HG02623 (cell line): ENCODE measurements at regions not wholly inside any gene's neighbourhood (a gene's known extent, or its start where the extent isn't known, plus 50 kb on each side); places are given as distances from the start of the nearest gene placed in this dataset.
A peak's percentile ranks its signal among the peaks of the same experiment; 100 is the strongest.

Experiments
- ATAC-seq: cut with Tn5 transposase; IDR thresholded peaks from one replicate; pipeline ENCODE4 v1.9.1; 2021; ENCODE audit warnings: moderate library complexity; ENCODE audit not compliant: unreplicated experiment

DNA sequence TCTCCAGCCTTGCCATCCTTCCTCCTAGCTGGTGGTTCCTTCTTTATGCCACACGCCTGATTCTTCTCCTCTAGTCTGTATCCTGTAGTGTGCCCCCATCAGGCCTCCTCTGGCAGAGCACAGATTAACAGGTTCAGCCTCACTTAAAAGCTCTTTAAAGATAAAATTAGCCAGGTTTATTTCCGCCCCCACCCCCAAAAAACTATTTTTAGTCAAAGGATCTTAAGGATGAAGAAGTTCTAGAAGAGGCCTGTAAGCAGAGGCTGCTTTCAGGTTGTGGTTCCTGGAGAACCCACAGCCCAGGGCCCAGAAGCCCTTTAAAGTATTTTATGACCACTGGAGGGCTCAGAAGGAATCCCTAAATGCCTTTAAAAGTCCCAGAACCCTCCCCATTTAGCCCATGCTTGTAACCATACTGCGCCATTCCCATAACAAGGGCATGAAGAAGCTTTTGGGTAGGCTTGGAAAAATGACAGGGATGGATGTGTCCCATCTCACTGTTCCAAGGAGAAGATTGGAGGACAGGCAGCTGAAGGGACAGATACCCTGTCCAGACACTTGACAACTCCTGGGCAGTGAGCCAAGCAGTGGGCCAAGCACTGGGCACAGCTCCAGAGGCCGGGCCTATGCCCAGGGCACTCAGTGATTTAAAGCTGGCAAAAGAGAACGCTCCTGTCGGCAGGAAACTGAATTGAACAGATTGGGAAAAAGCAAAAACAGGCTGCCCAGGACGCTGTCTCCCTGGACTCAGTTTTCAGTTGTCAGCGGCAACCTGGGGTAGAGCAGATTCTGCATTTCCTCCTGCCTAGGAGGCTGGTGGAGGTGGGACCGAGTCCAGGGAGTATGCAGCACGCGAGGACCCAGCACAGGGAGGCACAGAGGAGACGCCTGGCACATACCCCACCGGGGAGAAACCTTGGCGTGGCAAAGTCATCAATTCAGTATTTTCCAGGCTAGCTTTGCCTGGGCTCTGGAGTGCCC lies 106.3 kb upstream of the SSBP2 start:
- ATAC-seq, result no peak

- no peak for ATAC-seq
Observed at GRCh38 chr5:81855591-81855990, 104.7 kb upstream of the SSBP2 start.

GRCh38 chr5:81854915-81855314 lies 104.0 kb upstream of the SSBP2 start:
- no peak for ATAC-seq

DNA sequence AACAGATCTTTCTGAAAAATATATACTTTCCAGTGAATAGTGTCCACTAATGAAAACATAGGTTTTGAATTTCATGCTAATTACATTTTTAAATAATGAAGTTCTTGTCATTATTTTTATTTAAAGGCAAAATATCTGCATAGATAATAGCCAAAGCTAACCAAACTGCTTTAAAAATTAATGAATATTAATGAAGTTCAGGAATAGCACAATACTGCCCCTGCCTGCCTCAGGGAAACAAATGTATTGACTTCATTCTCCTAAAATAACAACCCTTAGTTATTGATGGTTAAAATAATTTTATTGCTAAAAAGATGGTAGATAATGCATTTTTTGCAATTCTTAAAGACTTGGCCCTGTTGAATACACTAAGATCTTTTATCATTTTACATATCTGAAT lies 103.6 kb upstream of the SSBP2 start:
- ATAC-seq, result no peak

- ATAC-seq, result no peak
Observed at GRCh38 chr5:81853030-81853357, 102.1 kb upstream of the SSBP2 start.

DNA sequence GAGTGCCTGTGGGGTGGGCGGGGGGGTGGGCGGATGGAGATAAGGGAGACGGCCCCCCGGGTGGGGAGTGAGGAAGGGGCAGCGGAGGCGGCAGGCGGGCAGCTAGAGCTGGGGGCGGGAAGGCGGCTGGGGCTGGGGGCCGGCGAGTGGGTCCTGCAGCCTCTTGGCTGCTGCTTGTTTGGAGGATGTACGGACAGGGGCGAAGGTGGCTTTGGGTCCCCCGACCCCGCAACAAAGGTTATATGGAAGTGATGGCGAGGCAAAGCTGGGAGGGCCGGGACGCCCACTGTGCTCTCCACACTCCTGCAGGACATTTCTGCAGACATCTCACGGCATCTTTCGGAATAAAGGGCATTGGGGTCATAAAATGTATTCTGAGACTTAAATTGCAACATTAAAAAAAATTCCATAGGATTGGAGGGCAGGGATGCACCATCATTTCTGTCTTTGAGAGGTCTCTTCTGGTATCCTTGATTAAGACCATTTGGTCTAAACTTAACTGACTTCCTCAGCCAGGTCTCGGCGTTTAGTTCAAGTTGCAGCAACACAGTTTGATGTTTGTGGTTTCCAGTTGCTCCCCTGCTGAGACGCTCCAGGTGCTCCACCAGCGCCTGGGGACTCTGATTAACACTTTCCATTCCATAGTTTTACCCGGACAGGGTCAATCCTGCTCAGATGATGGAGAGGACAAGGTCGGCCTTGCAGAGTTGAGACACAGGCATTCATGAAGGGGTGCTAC lies 101.6 kb upstream of the SSBP2 start:
- ATAC-seq, result no peak

GRCh38 chr5:81851481-81852178 lies 100.7 kb upstream of the SSBP2 start:
- peak; percentile 87 for ATAC-seq

GRCh38 chr5:81850501-81851357 lies 99.8 kb upstream of the SSBP2 start:
- no peak for ATAC-seq

DNA sequence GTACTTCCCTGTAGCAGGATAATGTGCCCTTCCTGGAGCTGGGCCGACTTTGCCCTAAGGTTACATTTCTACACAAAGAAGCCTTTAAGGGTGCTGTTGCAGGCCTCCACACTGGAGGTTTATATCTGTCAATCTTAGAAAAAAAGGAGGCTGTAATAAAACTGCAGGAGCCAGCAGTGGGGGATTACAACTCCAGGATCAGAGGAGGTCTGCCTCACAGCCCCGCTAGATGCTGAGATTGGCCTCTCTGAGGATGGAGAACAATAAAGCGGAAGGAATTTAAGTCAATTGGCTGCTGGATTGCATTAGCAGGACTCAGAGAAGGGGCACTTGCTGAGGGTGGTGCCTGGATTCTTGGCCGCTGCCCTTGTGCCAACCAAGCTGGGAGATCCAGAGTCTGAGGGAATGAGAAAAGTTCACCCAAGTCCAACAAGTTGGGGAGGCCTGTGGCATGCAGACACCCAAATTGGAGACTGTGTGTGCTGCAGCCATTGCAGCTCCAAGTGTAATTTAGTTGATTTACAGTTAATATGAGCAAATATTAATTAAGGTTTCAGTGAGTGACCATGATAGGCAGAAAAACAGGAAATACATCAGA lies 99.0 kb upstream of the SSBP2 start:
- ATAC-seq, result no peak

GRCh38 chr5:81848362-81848880 lies 97.5 kb upstream of the SSBP2 start:
- ATAC-seq, result no peak

GRCh38 chr5:81846301-81846700 lies 95.4 kb upstream of the SSBP2 start:
- ATAC-seq, result no peak

- ATAC-seq, result no peak
Observed at GRCh38 chr5:81843845-81844244, 92.9 kb upstream of the SSBP2 start.

- ATAC-seq, result no peak
Observed at GRCh38 chr5:81842795-81843398, 92.0 kb upstream of the SSBP2 start.

- no peak for ATAC-seq
Observed at GRCh38 chr5:81839034-81839433, 88.1 kb upstream of the SSBP2 start.

- ATAC-seq, result peak; percentile 83
Observed at GRCh38 chr5:81838307-81838906, 87.5 kb upstream of the SSBP2 start.

DNA sequence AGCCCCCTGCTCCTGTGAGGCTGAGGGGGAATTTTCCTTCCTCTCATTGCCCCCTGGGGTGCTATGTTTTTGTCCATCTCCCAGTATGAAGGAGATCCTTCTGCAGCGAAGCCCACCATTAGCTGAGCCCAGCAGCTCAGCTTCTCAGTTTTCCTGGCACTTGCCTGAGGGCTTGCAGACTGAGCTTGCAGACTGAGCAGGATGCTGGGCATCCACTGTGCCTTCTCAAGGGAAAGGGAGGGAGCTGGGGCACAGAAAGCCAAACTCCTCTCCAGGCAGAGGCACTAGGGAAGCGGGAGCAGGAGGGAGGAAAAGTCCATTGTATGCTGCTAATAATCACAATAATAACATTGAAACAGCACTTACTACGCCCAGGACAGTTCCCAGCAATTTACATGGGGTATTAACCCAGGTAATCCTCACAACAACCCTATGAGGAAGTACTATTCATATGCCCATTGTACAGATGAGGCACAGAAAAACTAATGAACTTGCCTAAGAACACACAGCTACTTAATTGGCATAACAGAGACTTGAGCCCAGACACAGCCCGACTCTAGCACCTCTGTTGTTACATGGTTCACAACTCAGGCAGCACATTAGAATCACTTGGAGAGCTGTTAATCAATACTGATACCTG lies 86.9 kb upstream of the SSBP2 start:
- no peak for ATAC-seq

DNA sequence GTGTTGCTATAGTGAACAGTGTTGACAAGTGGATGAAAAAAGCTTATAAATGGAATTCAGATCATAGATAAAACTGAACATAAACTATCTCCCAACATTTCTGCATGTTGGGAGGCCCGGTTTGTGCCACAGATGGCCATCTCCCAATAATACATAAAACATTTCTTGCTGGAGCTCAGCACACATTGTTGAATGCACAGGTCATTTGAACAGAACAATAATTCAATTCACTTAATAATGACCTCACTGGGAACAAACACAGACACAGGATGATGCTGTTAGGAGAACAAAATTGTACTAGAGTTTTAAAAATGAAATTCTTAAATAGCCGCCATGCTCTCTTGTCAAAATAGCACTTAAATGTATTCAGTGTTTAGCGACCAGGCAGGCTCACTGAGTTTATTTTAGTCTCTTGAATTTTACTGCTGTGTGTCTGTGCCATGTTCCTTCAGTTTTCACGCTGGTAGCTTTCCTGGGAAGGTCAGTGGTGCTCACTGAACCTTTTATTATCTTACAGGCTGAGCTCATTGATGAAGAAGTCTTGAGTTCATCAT lies 85.0 kb upstream of the SSBP2 start:
- no peak for ATAC-seq

GRCh38 chr5:81834021-81834660 lies 83.2 kb upstream of the SSBP2 start:
- ATAC-seq, result no peak
